WTC11 (cell line): ENCODE measurements at regions not wholly inside any gene's neighbourhood (a gene's known extent, or its start where the extent isn't known, plus 50 kb on each side); places are given as distances from the start of the nearest gene placed in this dataset.

Experiments
- ATAC-seq: fragments of 200-7000 bp; cut with Tn5 transposase; 2 replicates; pipeline ENCODE4 v1.10.0; 2021; ENCODE audit warnings: mild to moderate bottlenecking, moderate library complexity
- CTCF ChIA-PET: fragments of 300-600 bp; sonication (Branson Sonifier 250); formaldehyde crosslinking; loops from one replicate; lab custom pipeline; 2021; ENCODE audit warnings: antibody characterized with exemption; lab: Charles Lee
- POLR2A ChIA-PET: fragments of 350-600 bp; sonication (Branson Sonifier 250); formaldehyde crosslinking; loops from one replicate; lab custom pipeline; 2021; ENCODE audit warnings: antibody characterized with exemption; lab: Charles Lee
- DNase-seq: peaks from one replicate; pipeline ENCODE4 v3.0.0; 2021; ENCODE audit warnings: low spot score
- H3K27ac Mint-ChIP-seq: 2 replicates; pipeline ENCODE4 v1.8.0; 2021; ENCODE audit warnings: mixed read lengths
- H3K27me3 Mint-ChIP-seq: 2 replicates; pipeline ENCODE4 v1.8.0; 2021; ENCODE audit warnings: low read depth, mild to moderate bottlenecking, moderate library complexity, mixed read lengths
- H3K36me3 Mint-ChIP-seq: 2 replicates; pipeline ENCODE4 v1.8.0; 2021; ENCODE audit warnings: mixed read lengths
- H3K4me1 Mint-ChIP-seq: 2 replicates; pipeline ENCODE4 v1.8.0; 2022; ENCODE audit warnings: mixed read lengths
- H3K4me3 Mint-ChIP-seq: 2 replicates; pipeline ENCODE4 v1.8.0; 2021; ENCODE audit warnings: mild to moderate bottlenecking, moderate library complexity, mixed read lengths
- H3K9me3 Mint-ChIP-seq: 2 replicates; pipeline ENCODE4 v1.8.0; 2021; ENCODE audit warnings: mixed read lengths
- E2F4 ChIP-seq: sonication (generic); formaldehyde crosslinking; IDR thresholded peaks from 2 replicates; pipeline ENCODE4 v1.8.1; 2022; ENCODE audit warnings: low read depth, mild to moderate bottlenecking, moderate library complexity, missing genetic modification reagents, borderline replicate concordance
- ETV6 ChIP-seq: sonication (generic); formaldehyde crosslinking; IDR thresholded peaks from 2 replicates; pipeline ENCODE4 v1.8.1; 2022; ENCODE audit warnings: mild to moderate bottlenecking, missing genetic modification reagents
- FOXJ3 ChIP-seq: sonication (generic); formaldehyde crosslinking; IDR thresholded peaks from 2 replicates; pipeline ENCODE4 v1.9.0; 2021; ENCODE audit warnings: missing genetic modification reagents, mild to moderate bottlenecking, borderline replicate concordance
- GABPB1 ChIP-seq: sonication (generic); formaldehyde crosslinking; IDR thresholded peaks from 2 replicates; pipeline ENCODE4 v1.8.1; 2023; ENCODE audit warnings: mild to moderate bottlenecking, missing genetic modification reagents
- JAZF1 ChIP-seq: fragments of 250-450 bp; sonication (Bioruptor Pico); IDR thresholded peaks from 2 replicates; pipeline ENCODE4 v1.9.0; 2021; ENCODE audit warnings: moderate library complexity, mild to moderate bottlenecking, inconsistent platforms
- MLX ChIP-seq: sonication (generic); formaldehyde crosslinking; IDR thresholded peaks from 2 replicates; pipeline ENCODE4 v1.8.1; 2023; ENCODE audit warnings: mild to moderate bottlenecking, missing genetic modification reagents, moderate library complexity
- NR1H2 ChIP-seq: sonication (generic); formaldehyde crosslinking; IDR thresholded peaks from 2 replicates; pipeline ENCODE4 v1.9.0; 2021; ENCODE audit warnings: mild to moderate bottlenecking, moderate library complexity, missing genetic modification reagents
- NR3C1 ChIP-seq: sonication (generic); formaldehyde crosslinking; conservative IDR thresholded peaks from 2 replicates; pipeline ENCODE4 v1.8.1; 2023; ENCODE audit warnings: low read depth, mild to moderate bottlenecking, missing genetic modification reagents
- RELA ChIP-seq: sonication (generic); formaldehyde crosslinking; IDR thresholded peaks from 2 replicates; pipeline ENCODE4 v1.8.1; 2022; ENCODE audit warnings: missing genetic modification reagents, mild to moderate bottlenecking, borderline replicate concordance
- SMAD3 ChIP-seq: sonication (generic); formaldehyde crosslinking; IDR thresholded peaks from 2 replicates; pipeline ENCODE4 v1.8.0; 2022; ENCODE audit warnings: missing genetic modification reagents, mild to moderate bottlenecking, borderline replicate concordance
- SMAD4 ChIP-seq: sonication (generic); formaldehyde crosslinking; IDR thresholded peaks from 2 replicates; pipeline ENCODE4 v1.8.0; 2022; ENCODE audit warnings: mild to moderate bottlenecking, missing genetic modification reagents
- SP1 ChIP-seq: sonication (generic); formaldehyde crosslinking; conservative IDR thresholded peaks from 2 replicates; pipeline ENCODE4 v1.8.1; 2022; ENCODE audit warnings: missing genetic modification reagents
- ZNF121 ChIP-seq: sonication (generic); formaldehyde crosslinking; IDR thresholded peaks from 2 replicates; pipeline ENCODE4 v1.8.0; 2023; ENCODE audit warnings: missing genetic modification reagents
- ZNF396 ChIP-seq: fragments of 250-450 bp; sonication (Bioruptor Pico); IDR thresholded peaks from 2 replicates; pipeline ENCODE4 v1.8.0; 2021; ENCODE audit warnings: mild to moderate bottlenecking, moderate library complexity, borderline replicate concordance
- ZNF512 ChIP-seq: sonication (generic); formaldehyde crosslinking; IDR thresholded peaks from 2 replicates; pipeline ENCODE4 v1.8.1; 2022; ENCODE audit warnings: missing genetic modification reagents, borderline replicate concordance
- TF ChIP-seq, protein P1 (sequence below): sonication (generic); formaldehyde crosslinking; IDR thresholded peaks from 2 replicates; pipeline ENCODE4 v1.8.0; 2023; ENCODE audit warnings: missing genetic modification reagents
- TF ChIP-seq, protein P2 (sequence below): sonication (generic); formaldehyde crosslinking; IDR thresholded peaks from 2 replicates; pipeline ENCODE4 v1.8.0; 2022; ENCODE audit warnings: mild to moderate bottlenecking, missing genetic modification reagents
- TF ChIP-seq, protein P3 (sequence below): fragments of 250-450 bp; sonication (Bioruptor Pico); conservative IDR thresholded peaks from 2 replicates; pipeline ENCODE4 v1.9.0; 2021; ENCODE audit warnings: mild to moderate bottlenecking
- TF ChIP-seq, protein P4 (sequence below): fragments of 250-450 bp; sonication (Bioruptor Pico); IDR thresholded peaks from 2 replicates; pipeline ENCODE4 v1.9.0; 2021; ENCODE audit warnings: mild to moderate bottlenecking, borderline replicate concordance
- TF ChIP-seq, protein P5 (sequence below): sonication (generic); formaldehyde crosslinking; IDR thresholded peaks from 2 replicates; pipeline ENCODE4 v1.8.0; 2022; ENCODE audit warnings: missing genetic modification reagents

- TF ChIP-seq SMAD3 (CRISPR knock-in tag) (no peak), SP1 (no peak), NR1H2 (CRISPR knock-in tag) (no peak), ZNF121 (no peak)
These were observed 243.8 kb upstream of the GBE1 start (continued) for GRCh38 chr3:82005266-82005665.

DNA sequence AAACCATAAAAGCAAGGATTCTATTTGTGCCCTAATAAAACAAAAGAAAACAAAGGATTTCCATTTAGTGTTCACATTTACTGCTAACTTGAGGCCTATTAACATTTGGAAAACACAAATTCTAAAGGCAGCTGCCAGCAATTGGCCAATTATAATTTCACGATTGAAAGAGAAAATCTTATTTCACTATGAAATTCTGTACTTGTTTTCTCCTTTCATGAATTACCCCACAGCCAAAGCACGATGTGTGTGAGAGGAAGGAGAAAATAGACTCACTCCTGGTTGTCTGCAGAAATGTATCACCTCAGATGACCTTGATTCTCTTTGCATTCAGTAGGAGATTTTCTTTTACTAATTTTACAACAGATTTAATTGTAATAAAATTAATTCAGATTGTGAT is 242.8 kb upstream of the GBE1 start:
- peaks cover 23% of the 10 kb centered on the region for H3K9me3 Mint-ChIP-seq
- CTCF ChIA-PET: no interaction called here
- H3K36me3 Mint-ChIP-seq: peaks cover 13% of the 10 kb centered on the region
- DNase-seq: no peak
- no peak overlapping the region for H3K4me3 Mint-ChIP-seq
- peaks cover 34% of the 10 kb centered on the region for H3K4me1 Mint-ChIP-seq
- H3K27me3 Mint-ChIP-seq: no peaks in the 10 kb centered on the region
- no peak overlapping the region for H3K27ac Mint-ChIP-seq
- POLR2A ChIA-PET: no interaction called here
- ATAC-seq: no peak
- TF ChIP-seq SMAD4 (CRISPR knock-in tag) (no peak), RELA (no peak), NR3C1 (CRISPR knock-in tag) (no peak), SMAD3 (CRISPR knock-in tag) (no peak), ZNF396 (CRISPR knock-in tag) (no peak), ETV6 (CRISPR knock-in tag) (no peak), JAZF1 (CRISPR knock-in tag) (no peak), GABPB1 (CRISPR knock-in tag) (no peak), MLX (CRISPR knock-in tag) (no peak), FOXJ3 (CRISPR knock-in tag) (no peak), E2F4 (CRISPR knock-in tag) (no peak), ZNF512 (no peak)
- TF ChIP-seq, protein P1, sequence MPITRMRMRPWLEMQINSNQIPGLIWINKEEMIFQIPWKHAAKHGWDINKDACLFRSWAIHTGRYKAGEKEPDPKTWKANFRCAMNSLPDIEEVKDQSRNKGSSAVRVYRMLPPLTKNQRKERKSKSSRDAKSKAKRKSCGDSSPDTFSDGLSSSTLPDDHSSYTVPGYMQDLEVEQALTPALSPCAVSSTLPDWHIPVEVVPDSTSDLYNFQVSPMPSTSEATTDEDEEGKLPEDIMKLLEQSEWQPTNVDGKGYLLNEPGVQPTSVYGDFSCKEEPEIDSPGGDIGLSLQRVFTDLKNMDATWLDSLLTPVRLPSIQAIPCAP (CRISPR knock-in tag): no peak
- TF ChIP-seq, protein P2, sequence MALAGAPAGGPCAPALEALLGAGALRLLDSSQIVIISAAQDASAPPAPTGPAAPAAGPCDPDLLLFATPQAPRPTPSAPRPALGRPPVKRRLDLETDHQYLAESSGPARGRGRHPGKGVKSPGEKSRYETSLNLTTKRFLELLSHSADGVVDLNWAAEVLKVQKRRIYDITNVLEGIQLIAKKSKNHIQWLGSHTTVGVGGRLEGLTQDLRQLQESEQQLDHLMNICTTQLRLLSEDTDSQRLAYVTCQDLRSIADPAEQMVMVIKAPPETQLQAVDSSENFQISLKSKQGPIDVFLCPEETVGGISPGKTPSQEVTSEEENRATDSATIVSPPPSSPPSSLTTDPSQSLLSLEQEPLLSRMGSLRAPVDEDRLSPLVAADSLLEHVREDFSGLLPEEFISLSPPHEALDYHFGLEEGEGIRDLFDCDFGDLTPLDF (CRISPR knock-in tag): no peak
- TF ChIP-seq, protein P3, sequence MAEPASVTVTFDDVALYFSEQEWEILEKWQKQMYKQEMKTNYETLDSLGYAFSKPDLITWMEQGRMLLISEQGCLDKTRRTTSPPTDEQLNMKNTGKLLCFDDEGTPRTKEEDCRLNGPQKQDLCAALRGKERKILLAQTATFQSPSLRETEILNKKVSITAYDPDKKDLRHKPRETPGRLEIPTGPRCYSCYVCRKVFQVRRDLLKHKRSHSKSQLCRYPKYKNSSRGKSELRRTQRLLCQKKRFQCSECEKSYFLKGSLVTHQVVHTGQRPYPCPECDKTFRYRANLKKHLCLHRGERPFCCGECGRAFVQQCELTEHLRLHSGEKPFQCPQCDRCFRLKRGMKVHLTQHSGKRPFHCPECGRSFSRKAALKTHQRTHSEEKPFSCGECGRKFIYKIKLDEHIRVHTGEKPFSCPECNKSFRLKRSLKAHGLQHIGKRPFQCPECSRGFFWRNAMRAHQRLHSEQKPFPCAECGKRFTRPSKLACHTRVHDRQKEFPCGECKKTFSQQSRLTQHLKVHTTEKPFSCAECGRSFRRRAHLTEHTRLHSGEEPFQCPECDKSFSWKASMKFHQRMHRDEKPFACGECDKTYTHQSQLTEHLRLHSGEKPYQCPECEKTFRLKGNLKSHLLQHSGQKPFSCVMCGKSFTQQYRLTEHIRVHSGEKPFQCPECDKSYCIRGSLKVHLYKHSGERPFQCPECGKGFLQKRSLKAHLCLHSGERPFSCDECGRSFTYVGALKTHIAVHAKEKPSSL (CRISPR knock-in tag): no peak
- TF ChIP-seq, protein P4, sequence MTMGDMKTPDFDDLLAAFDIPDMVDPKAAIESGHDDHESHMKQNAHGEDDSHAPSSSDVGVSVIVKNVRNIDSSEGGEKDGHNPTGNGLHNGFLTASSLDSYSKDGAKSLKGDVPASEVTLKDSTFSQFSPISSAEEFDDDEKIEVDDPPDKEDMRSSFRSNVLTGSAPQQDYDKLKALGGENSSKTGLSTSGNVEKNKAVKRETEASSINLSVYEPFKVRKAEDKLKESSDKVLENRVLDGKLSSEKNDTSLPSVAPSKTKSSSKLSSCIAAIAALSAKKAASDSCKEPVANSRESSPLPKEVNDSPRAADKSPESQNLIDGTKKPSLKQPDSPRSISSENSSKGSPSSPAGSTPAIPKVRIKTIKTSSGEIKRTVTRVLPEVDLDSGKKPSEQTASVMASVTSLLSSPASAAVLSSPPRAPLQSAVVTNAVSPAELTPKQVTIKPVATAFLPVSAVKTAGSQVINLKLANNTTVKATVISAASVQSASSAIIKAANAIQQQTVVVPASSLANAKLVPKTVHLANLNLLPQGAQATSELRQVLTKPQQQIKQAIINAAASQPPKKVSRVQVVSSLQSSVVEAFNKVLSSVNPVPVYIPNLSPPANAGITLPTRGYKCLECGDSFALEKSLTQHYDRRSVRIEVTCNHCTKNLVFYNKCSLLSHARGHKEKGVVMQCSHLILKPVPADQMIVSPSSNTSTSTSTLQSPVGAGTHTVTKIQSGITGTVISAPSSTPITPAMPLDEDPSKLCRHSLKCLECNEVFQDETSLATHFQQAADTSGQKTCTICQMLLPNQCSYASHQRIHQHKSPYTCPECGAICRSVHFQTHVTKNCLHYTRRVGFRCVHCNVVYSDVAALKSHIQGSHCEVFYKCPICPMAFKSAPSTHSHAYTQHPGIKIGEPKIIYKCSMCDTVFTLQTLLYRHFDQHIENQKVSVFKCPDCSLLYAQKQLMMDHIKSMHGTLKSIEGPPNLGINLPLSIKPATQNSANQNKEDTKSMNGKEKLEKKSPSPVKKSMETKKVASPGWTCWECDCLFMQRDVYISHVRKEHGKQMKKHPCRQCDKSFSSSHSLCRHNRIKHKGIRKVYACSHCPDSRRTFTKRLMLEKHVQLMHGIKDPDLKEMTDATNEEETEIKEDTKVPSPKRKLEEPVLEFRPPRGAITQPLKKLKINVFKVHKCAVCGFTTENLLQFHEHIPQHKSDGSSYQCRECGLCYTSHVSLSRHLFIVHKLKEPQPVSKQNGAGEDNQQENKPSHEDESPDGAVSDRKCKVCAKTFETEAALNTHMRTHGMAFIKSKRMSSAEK (CRISPR knock-in tag): no peak
- TF ChIP-seq, protein P5, sequence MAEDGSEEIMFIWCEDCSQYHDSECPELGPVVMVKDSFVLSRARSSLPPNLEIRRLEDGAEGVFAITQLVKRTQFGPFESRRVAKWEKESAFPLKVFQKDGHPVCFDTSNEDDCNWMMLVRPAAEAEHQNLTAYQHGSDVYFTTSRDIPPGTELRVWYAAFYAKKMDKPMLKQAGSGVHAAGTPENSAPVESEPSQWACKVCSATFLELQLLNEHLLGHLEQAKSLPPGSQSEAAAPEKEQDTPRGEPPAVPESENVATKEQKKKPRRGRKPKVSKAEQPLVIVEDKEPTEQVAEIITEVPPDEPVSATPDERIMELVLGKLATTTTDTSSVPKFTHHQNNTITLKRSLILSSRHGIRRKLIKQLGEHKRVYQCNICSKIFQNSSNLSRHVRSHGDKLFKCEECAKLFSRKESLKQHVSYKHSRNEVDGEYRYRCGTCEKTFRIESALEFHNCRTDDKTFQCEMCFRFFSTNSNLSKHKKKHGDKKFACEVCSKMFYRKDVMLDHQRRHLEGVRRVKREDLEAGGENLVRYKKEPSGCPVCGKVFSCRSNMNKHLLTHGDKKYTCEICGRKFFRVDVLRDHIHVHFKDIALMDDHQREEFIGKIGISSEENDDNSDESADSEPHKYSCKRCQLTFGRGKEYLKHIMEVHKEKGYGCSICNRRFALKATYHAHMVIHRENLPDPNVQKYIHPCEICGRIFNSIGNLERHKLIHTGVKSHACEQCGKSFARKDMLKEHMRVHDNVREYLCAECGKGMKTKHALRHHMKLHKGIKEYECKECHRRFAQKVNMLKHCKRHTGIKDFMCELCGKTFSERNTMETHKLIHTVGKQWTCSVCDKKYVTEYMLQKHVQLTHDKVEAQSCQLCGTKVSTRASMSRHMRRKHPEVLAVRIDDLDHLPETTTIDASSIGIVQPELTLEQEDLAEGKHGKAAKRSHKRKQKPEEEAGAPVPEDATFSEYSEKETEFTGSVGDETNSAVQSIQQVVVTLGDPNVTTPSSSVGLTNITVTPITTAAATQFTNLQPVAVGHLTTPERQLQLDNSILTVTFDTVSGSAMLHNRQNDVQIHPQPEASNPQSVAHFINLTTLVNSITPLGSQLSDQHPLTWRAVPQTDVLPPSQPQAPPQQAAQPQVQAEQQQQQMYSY (CRISPR knock-in tag): no peak
